Caco-2 (cell line): ENCODE measurements at regions not wholly inside any gene's neighbourhood (a gene's known extent, or its start where the extent isn't known, plus 50 kb on each side); places are given as distances from the start of the nearest gene placed in this dataset.

Source experiments
- BruUV-seq: library from RNA; stranded (reverse); fragments of 400-500 nt; replicated peaks from 2 replicates; lab custom pipeline; 2021; lab: Mats Ljungman, UMichigan
- CTCF ChIA-PET: fragments of 300-600 bp; sonication (Branson Sonifier 250); formaldehyde crosslinking; loops from one replicate; lab custom pipeline; 2022; ENCODE audit warnings: antibody characterized with exemption; lab: Charles Lee
- POLR2A ChIA-PET: fragments of 300-600 bp; sonication (Branson Sonifier 250); formaldehyde crosslinking; loops from one replicate; lab custom pipeline; 2022; ENCODE audit warnings: antibody characterized with exemption; lab: Charles Lee
- DNase-seq, 2 experiments: peaks; one replicate each; pipeline versions ENCODE4 v3.0.0 to v3.0.0-alpha.2; 2020 to 2022
- H3K27me3 ChIP-seq: replicated peaks from 2 replicates; pipeline ENCODE4 v1.6.0; 2011; ENCODE audit warnings: low read length; ENCODE audit not compliant: control insufficient read depth, insufficient read depth
- H3K36me3 ChIP-seq: 2 replicates; pipeline ENCODE4 v1.5.1; 2011; ENCODE audit warnings: low read length; ENCODE audit not compliant: control insufficient read depth, insufficient read depth
- H3K4me1 ChIP-seq: fragments of 250-450 bp; sonication (Bioruptor Pico); 2 replicates; pipeline ENCODE4 v1.5.1; 2020; ENCODE audit warnings: mild to moderate bottlenecking
- H3K4me3 ChIP-seq: 2 replicates; pipeline ENCODE4 v1.5.1; 2011; ENCODE audit warnings: low read depth, mild to moderate bottlenecking, control low read depth, low read length
- H3K9me3 ChIP-seq: fragments of 250-450 bp; sonication (Bioruptor Pico); 2 replicates; pipeline ENCODE4 v1.5.1; 2020; ENCODE audit warnings: mild to moderate bottlenecking, moderate library complexity
- H3K27ac Mint-ChIP-seq: one replicate; pipeline ENCODE4 v1.8.0; 2022; ENCODE audit warnings: mixed read lengths; ENCODE audit not compliant: unreplicated experiment
- H3K27me3 Mint-ChIP-seq: one replicate; pipeline ENCODE4 v1.8.0; 2022; ENCODE audit warnings: mixed read lengths; ENCODE audit not compliant: insufficient read depth, unreplicated experiment
- H3K36me3 Mint-ChIP-seq: one replicate; pipeline ENCODE4 v1.8.0; 2022; ENCODE audit warnings: mild to moderate bottlenecking, mixed read lengths; ENCODE audit not compliant: insufficient read depth, unreplicated experiment
- H3K4me1 Mint-ChIP-seq: one replicate; pipeline ENCODE4 v1.8.0; 2022; ENCODE audit warnings: low read depth, mixed read lengths; ENCODE audit not compliant: unreplicated experiment
- H3K4me3 Mint-ChIP-seq: one replicate; pipeline ENCODE4 v1.8.0; 2022; ENCODE audit warnings: mild to moderate bottlenecking, moderate library complexity, mixed read lengths; ENCODE audit not compliant: unreplicated experiment
- H3K9me3 Mint-ChIP-seq: one replicate; pipeline ENCODE4 v1.8.0; 2022; ENCODE audit warnings: mixed read lengths; ENCODE audit not compliant: unreplicated experiment
- intact Hi-C: fragments of 100-400 bp; cut with micrococcal nuclease; formaldehyde crosslinking; loops from one replicate; pipeline ENCODE4 v1.10.0; 2022; ENCODE audit not compliant: unreplicated experiment
- TF ChIP-seq, protein P1 (sequence below), 2 experiments: fragments of 200-600 bp in 1 of 2; IDR thresholded peaks; 1 replicate in 1 of 2; 2 replicates in 1 of 2; pipeline versions ENCODE4 v1.5.1 to v1.8.0; 2011 to 2022; ENCODE audit warnings: antibody characterized with exemption in 1 of 2, control low read depth in 1 of 2, inconsistent platforms in 1 of 2, low read depth in 1 of 2, low read length in 1 of 2, mild to moderate bottlenecking in 1 of 2, moderate library complexity in 1 of 2; ENCODE audit not compliant: insufficient read depth in 1 of 2, severe bottlenecking in 1 of 2, unreplicated experiment in 1 of 2

- Mint-ChIP-seq H3K27ac (no peak overlapping the region), H3K36me3 (no peaks in the 10 kb centered on the region), H3K9me3 (no peaks in the 10 kb centered on the region), H3K4me3 (no peak overlapping the region), H3K27me3 (peaks cover 4% of the 10 kb centered on the region), H3K4me1 (no peaks in the 10 kb centered on the region)
- H3K4me3 ChIP-seq = no peak overlapping the region
- DNase-seq = no peak
- POLR2A ChIA-PET = no interaction called here
- BruUV-seq = no TSS peak
- H3K4me1 ChIP-seq = no peaks in the 10 kb centered on the region
- no peaks in the 10 kb centered on the region for H3K27me3 ChIP-seq
- no peaks in the 10 kb centered on the region for H3K9me3 ChIP-seq
- CTCF ChIA-PET = no interaction called here
- H3K36me3 ChIP-seq = no peaks in the 10 kb centered on the region
- TF ChIP-seq, protein P1, sequence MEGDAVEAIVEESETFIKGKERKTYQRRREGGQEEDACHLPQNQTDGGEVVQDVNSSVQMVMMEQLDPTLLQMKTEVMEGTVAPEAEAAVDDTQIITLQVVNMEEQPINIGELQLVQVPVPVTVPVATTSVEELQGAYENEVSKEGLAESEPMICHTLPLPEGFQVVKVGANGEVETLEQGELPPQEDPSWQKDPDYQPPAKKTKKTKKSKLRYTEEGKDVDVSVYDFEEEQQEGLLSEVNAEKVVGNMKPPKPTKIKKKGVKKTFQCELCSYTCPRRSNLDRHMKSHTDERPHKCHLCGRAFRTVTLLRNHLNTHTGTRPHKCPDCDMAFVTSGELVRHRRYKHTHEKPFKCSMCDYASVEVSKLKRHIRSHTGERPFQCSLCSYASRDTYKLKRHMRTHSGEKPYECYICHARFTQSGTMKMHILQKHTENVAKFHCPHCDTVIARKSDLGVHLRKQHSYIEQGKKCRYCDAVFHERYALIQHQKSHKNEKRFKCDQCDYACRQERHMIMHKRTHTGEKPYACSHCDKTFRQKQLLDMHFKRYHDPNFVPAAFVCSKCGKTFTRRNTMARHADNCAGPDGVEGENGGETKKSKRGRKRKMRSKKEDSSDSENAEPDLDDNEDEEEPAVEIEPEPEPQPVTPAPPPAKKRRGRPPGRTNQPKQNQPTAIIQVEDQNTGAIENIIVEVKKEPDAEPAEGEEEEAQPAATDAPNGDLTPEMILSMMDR (IDR thresholded peaks at IDR 0.05; ENCODE audit: insufficient read depth in 1 of 2, low read depth in 1 of 2, low read length in 1 of 2, severe bottlenecking in 1 of 2, unreplicated experiment in 1 of 2) = no peak
- intact Hi-C loops = no loop called here
These were observed 267.3 kb upstream of the AZI2 start for GRCh38 chr3:28615971-28616370.

GRCh38 chr3:28617821-28618220 lies 269.2 kb upstream of the AZI2 start:
- no peak overlapping the region for H3K27ac Mint-ChIP-seq
- ChIA-PET POLR2A (no interaction called here), CTCF (no interaction called here)
- no peaks in the 10 kb centered on the region for H3K4me1 Mint-ChIP-seq
- H3K27me3 Mint-ChIP-seq = peaks cover 8% of the 10 kb centered on the region
- Histone ChIP-seq H3K4me3 (no peak overlapping the region), H3K9me3 (no peaks in the 10 kb centered on the region), H3K36me3 (no peaks in the 10 kb centered on the region), H3K27me3 (no peaks in the 10 kb centered on the region), H3K4me1 (no peaks in the 10 kb centered on the region)
- intact Hi-C loops = no loop called here
- TF ChIP-seq, protein P1 (IDR thresholded peaks at IDR 0.05; ENCODE audit: insufficient read depth in 1 of 2, low read depth in 1 of 2, low read length in 1 of 2, severe bottlenecking in 1 of 2, unreplicated experiment in 1 of 2) = no peak
- H3K9me3 Mint-ChIP-seq = no peaks in the 10 kb centered on the region
- no peak overlapping the region for H3K4me3 Mint-ChIP-seq
- H3K36me3 Mint-ChIP-seq = no peaks in the 10 kb centered on the region
- DNase-seq = no peak
- no TSS peak for BruUV-seq

GRCh38 chr3:28623106-28623505 lies 274.5 kb upstream of the AZI2 start:
- Histone ChIP-seq H3K27me3 (no peaks in the 10 kb centered on the region), H3K4me1 (no peaks in the 10 kb centered on the region), H3K36me3 (no peaks in the 10 kb centered on the region), H3K4me3 (no peak overlapping the region), H3K9me3 (no peaks in the 10 kb centered on the region)
- POLR2A ChIA-PET = no interaction called here
- Mint-ChIP-seq H3K27me3 (peaks cover 7% of the 10 kb centered on the region), H3K9me3 (no peaks in the 10 kb centered on the region), H3K4me1 (no peaks in the 10 kb centered on the region), H3K36me3 (no peaks in the 10 kb centered on the region), H3K27ac (no peak overlapping the region), H3K4me3 (no peak overlapping the region)
- DNase-seq = no peak
- no TSS peak for BruUV-seq
- TF ChIP-seq, protein P1 (IDR thresholded peaks at IDR 0.05; ENCODE audit: insufficient read depth in 1 of 2, low read depth in 1 of 2, low read length in 1 of 2, severe bottlenecking in 1 of 2, unreplicated experiment in 1 of 2) = no peak
- intact Hi-C loops = no loop called here
- CTCF ChIA-PET = interaction anchor here (0.6 kb wide), 1 partner anchor 1158 kb away, joined by 5 read pairs; no protein-coding TSS in a partner anchor
